PFSK-1 (cell line): ENCODE measurements at regions not wholly inside any gene's neighbourhood (a gene's known extent, or its start where the extent isn't known, plus 50 kb on each side); places are given as distances from the start of the nearest gene placed in this dataset.

Source experiments
- FOXP2 ChIP-seq: optimal IDR thresholded peaks from 2 replicates; pipeline ENCODE3; 2011; ENCODE audit warnings: borderline replicate concordance, control low read depth, inconsistent platforms; ENCODE audit not compliant: insufficient read depth; ENCODE audit errors: extremely low read length, extremely low read depth
- POLR2AphosphoS5 ChIP-seq: IDR thresholded peaks from 2 replicates; pipeline ENCODE4 v1.6.1; 2012; ENCODE audit warnings: low read depth, mild to moderate bottlenecking, control low read depth, low read length, moderate library complexity
- REST ChIP-seq, 2 experiments: IDR thresholded peaks; 2 replicates each; pipeline versions ENCODE4 v1.6.1 to v1.8.0; 2011 to 2012; ENCODE audit warnings: low read depth in 2 of 2, low read length in 2 of 2, control low read depth in 1 of 2, inconsistent platforms in 1 of 2, mild to moderate bottlenecking in 1 of 2, moderate library complexity in 1 of 2; ENCODE audit not compliant: insufficient read depth in 1 of 2
- SIN3A ChIP-seq: IDR thresholded peaks from 2 replicates; pipeline ENCODE4 v1.6.1; 2012; ENCODE audit warnings: mild to moderate bottlenecking, low read length, moderate library complexity, borderline replicate concordance; ENCODE audit not compliant: insufficient read depth
- TAF1 ChIP-seq: IDR thresholded peaks from 2 replicates; pipeline ENCODE4 v1.6.1; 2012; ENCODE audit warnings: low read length, control low read depth, borderline replicate concordance; ENCODE audit not compliant: insufficient read depth

- no peak for TF ChIP-seq TAF1
- no peak for TF ChIP-seq REST (IDR thresholded peaks at IDR 0.05; ENCODE audit: insufficient read depth in 1 of 2, low read depth in 2 of 2, low read length in 2 of 2)
- no peak for TF ChIP-seq FOXP2
- no peak for TF ChIP-seq POLR2AphosphoS5
- no peak for TF ChIP-seq SIN3A
Measured at GRCh38 chr2:59233448-59233847, 992.3 kb upstream of the FANCL start.

- TF ChIP-seq TAF1 (no peak), FOXP2 (no peak), SIN3A (no peak), REST (IDR thresholded peaks at IDR 0.05; ENCODE audit: insufficient read depth in 1 of 2, low read depth in 2 of 2, low read length in 2 of 2) (no peak), POLR2AphosphoS5 (no peak)
Measured at GRCh38 chr2:59232394-59233165, 991.5 kb upstream of the FANCL start.

GRCh38 chr2:59223742-59224141 is 982.6 kb upstream of the FANCL start:
- TF ChIP-seq SIN3A (no peak), POLR2AphosphoS5 (no peak), TAF1 (no peak), REST (IDR thresholded peaks at IDR 0.05; ENCODE audit: insufficient read depth in 1 of 2, low read depth in 2 of 2, low read length in 2 of 2) (no peak)

- no peak for TF ChIP-seq REST (IDR thresholded peaks at IDR 0.05; ENCODE audit: insufficient read depth in 1 of 2, low read depth in 2 of 2, low read length in 2 of 2)
- no peak for TF ChIP-seq TAF1
- TF ChIP-seq FOXP2: no peak
- TF ChIP-seq SIN3A: no peak
- no peak for TF ChIP-seq POLR2AphosphoS5
Measured at GRCh38 chr2:59217360-59217759, 976.2 kb upstream of the FANCL start.

GRCh38 chr2:59206361-59206760 is 965.2 kb upstream of the FANCL start:
- no peak for TF ChIP-seq TAF1
- no peak for TF ChIP-seq POLR2AphosphoS5
- no peak for TF ChIP-seq FOXP2
- no peak for TF ChIP-seq REST (IDR thresholded peaks at IDR 0.05; ENCODE audit: insufficient read depth in 1 of 2, low read depth in 2 of 2, low read length in 2 of 2)
- TF ChIP-seq SIN3A: no peak
